ENCODE measurements at regions not wholly inside any gene's neighbourhood (a gene's known extent, or its start where the extent isn't known, plus 50 kb on each side); places are given as distances from the start of the nearest gene placed in this dataset.
"Not testable (repeated sequence)": the region's sequence is repeated elsewhere in the genome, so short reads cannot be mapped to it uniquely, and the experiment has no call there.

DNA sequence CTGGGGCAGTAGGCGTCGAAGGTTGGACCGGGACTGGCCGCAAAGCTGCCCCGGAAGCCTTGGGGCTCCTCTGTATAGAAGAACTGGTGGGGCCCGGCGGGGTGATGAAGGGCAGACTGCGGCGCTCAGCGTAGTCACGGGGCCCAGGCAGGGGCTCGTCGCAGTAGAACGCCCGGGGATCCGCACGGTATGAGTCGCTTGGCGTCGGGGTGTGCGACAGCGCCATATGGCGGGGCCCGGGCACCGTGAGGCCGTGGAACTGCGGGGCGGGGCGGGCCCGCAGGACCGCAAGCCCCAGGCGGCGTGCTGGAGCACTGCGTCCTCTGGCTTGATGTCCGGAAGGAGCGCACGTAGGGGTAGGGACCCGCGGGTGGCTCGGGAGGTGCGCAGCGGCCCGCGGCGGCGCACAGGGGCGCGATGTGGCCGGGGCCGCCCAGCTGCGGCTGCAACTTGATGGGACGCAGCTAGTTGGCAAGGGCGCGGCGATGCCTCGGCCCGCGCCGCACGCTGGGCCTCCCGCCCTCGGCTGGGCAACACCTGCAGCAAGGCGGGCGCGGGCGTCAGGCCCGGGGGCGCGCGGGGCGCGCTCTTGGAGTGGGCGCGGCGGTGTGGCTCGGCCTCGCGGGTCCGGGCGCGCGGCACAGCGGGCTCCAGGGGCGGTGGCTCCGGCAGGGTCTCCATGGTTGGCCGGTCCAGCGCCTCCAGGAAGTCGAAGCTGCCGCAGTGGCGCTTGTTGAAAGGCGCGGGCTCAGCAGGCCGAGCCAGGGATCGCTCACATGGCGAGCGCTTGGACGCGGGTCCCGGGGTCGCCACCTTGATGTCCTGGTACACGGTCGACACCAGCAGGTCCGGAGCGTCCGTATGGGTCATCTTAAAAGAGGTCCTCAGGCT, 251.4 kb downstream of the ANKRD30B start:
- Histone ChIP-seq H3K9me2 (ENCODE audit: insufficient read depth, low read length) (no peaks in the 10 kb centered on the region), H4K20me1 (ENCODE audit: insufficient read depth, low read length) (no peaks in the 10 kb centered on the region), H3K4me2 (ENCODE audit: low read length) (no peak overlapping the region), H3K4me3 (ENCODE audit: low read depth, low read length, poor library complexity, severe bottlenecking) (no peak overlapping the region), H2AFZ (ENCODE audit: low read length) (no peak overlapping the region), H3K27ac (ENCODE audit: low read depth, low read length, poor library complexity, severe bottlenecking) (no peak overlapping the region), H3K9me3 (ENCODE audit: low read length) (no peaks in the 10 kb centered on the region), H3K36me3 (ENCODE audit: insufficient read depth, low read length) (no peaks in the 10 kb centered on the region), H3K79me2 (ENCODE audit: insufficient read depth, low read depth, low read length) (no peaks in the 10 kb centered on the region), H3K4me1 (ENCODE audit: insufficient read depth, low read length, poor library complexity, severe bottlenecking) (no peaks in the 10 kb centered on the region)
- POLR2A ChIA-PET, result no interaction called here
- TF ChIP-seq EZH2phosphoT487 (IDR thresholded peaks at IDR 0.05; ENCODE audit: borderline replicate concordance, low read depth, low read length), result no peak
- TF ChIP-seq, protein P1, sequence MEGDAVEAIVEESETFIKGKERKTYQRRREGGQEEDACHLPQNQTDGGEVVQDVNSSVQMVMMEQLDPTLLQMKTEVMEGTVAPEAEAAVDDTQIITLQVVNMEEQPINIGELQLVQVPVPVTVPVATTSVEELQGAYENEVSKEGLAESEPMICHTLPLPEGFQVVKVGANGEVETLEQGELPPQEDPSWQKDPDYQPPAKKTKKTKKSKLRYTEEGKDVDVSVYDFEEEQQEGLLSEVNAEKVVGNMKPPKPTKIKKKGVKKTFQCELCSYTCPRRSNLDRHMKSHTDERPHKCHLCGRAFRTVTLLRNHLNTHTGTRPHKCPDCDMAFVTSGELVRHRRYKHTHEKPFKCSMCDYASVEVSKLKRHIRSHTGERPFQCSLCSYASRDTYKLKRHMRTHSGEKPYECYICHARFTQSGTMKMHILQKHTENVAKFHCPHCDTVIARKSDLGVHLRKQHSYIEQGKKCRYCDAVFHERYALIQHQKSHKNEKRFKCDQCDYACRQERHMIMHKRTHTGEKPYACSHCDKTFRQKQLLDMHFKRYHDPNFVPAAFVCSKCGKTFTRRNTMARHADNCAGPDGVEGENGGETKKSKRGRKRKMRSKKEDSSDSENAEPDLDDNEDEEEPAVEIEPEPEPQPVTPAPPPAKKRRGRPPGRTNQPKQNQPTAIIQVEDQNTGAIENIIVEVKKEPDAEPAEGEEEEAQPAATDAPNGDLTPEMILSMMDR (conservative IDR thresholded peaks at IDR 0.05; ENCODE audit: low read length), result no peak
- CTCF ChIA-PET (ENCODE audit: unreplicated experiment), result no interaction called here
- BruUV-seq (replicated peaks), result no TSS peak
- intact Hi-C loops (cut with micrococcal nuclease; ENCODE audit: unreplicated experiment), result no loop called here
- no peak for DNase-seq (ENCODE audit: low spot score)

- H3K9me2 ChIP-seq (ENCODE audit: insufficient read depth, low read length); CTCF ChIA-PET (ENCODE audit: unreplicated experiment); H3K4me2 ChIP-seq (ENCODE audit: low read length); BruUV-seq (replicated peaks); H3K4me3 ChIP-seq (ENCODE audit: low read depth, low read length, poor library complexity, severe bottlenecking); H3K9me3 ChIP-seq (ENCODE audit: low read length); DNase-seq (ENCODE audit: low spot score); H3K36me3 ChIP-seq (ENCODE audit: insufficient read depth, low read length); H4K20me1 ChIP-seq (ENCODE audit: insufficient read depth, low read length); H3K4me1 ChIP-seq (ENCODE audit: insufficient read depth, low read length, poor library complexity, severe bottlenecking); intact Hi-C loops (cut with micrococcal nuclease; ENCODE audit: unreplicated experiment); H3K27ac ChIP-seq (ENCODE audit: low read depth, low read length, poor library complexity, severe bottlenecking); H3K79me2 ChIP-seq (ENCODE audit: insufficient read depth, low read depth, low read length); H2AFZ ChIP-seq (ENCODE audit: low read length); POLR2A ChIA-PET: not testable (repeated sequence)
These were observed 252.4 kb downstream of the ANKRD30B start for GRCh38 chr18:15000119-15001037.

- CTCF ChIA-PET (ENCODE audit: unreplicated experiment); H2AFZ ChIP-seq (ENCODE audit: low read length); H3K27ac ChIP-seq (ENCODE audit: low read depth, low read length, poor library complexity, severe bottlenecking); DNase-seq (ENCODE audit: low spot score); intact Hi-C loops (cut with micrococcal nuclease; ENCODE audit: unreplicated experiment); H3K79me2 ChIP-seq (ENCODE audit: insufficient read depth, low read depth, low read length); H3K9me3 ChIP-seq (ENCODE audit: low read length); H4K20me1 ChIP-seq (ENCODE audit: insufficient read depth, low read length); H3K4me3 ChIP-seq (ENCODE audit: low read depth, low read length, poor library complexity, severe bottlenecking); H3K4me1 ChIP-seq (ENCODE audit: insufficient read depth, low read length, poor library complexity, severe bottlenecking); POLR2A ChIA-PET; H3K36me3 ChIP-seq (ENCODE audit: insufficient read depth, low read length); H3K9me2 ChIP-seq (ENCODE audit: insufficient read depth, low read length); H3K4me2 ChIP-seq (ENCODE audit: low read length); BruUV-seq (replicated peaks): not testable (repeated sequence)
These were observed 253.2 kb downstream of the ANKRD30B start for GRCh38 chr18:15001038-15001794.

DNA sequence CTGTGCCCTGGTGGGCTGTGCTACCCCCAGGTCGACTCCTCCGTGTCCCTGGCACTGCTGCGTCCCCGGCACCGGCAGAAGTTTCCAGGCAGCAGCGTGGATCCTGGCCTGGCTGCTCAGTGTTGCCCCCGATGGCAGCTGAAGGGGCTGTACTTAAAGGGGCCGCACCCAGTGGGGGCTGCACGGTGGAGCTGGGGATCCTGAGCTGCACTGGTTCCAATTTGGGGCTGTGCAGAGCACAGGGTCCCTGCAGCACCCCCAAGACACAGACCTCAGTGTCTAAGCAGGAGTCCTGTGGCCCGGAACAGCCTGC, 253.8 kb downstream of the ANKRD30B start:
- POLR2A ChIA-PET; H3K4me1 ChIP-seq (ENCODE audit: insufficient read depth, low read length, poor library complexity, severe bottlenecking); H3K27ac ChIP-seq (ENCODE audit: low read depth, low read length, poor library complexity, severe bottlenecking); H3K36me3 ChIP-seq (ENCODE audit: insufficient read depth, low read length); H3K9me3 ChIP-seq (ENCODE audit: low read length); intact Hi-C loops (cut with micrococcal nuclease; ENCODE audit: unreplicated experiment); H3K4me2 ChIP-seq (ENCODE audit: low read length); H3K79me2 ChIP-seq (ENCODE audit: insufficient read depth, low read depth, low read length); DNase-seq (ENCODE audit: low spot score); H3K9me2 ChIP-seq (ENCODE audit: insufficient read depth, low read length); CTCF ChIA-PET (ENCODE audit: unreplicated experiment); BruUV-seq (replicated peaks); H4K20me1 ChIP-seq (ENCODE audit: insufficient read depth, low read length); H3K4me3 ChIP-seq (ENCODE audit: low read depth, low read length, poor library complexity, severe bottlenecking); H2AFZ ChIP-seq (ENCODE audit: low read length): not testable (repeated sequence)

DNA sequence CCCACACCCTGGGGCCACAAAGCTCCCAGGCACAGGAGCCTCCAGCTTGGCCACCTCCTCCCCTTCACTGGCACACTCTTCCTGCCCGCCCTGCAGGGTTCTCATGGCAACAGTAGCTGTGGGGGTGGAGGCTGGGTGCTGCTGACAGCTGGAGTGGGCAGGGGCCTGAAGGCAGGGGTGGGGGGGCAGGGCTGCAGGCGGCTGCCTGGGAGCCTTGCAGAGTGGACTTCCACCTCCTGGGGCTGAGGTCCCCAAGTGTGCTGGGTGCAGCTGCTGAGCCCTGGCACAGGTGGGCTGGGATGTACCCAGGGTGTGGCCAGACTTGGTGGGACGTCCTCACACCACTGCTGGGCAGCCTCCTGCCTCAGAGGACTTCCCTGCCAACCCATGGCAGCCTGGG, 254.8 kb downstream of the ANKRD30B start:
- H4K20me1 ChIP-seq (ENCODE audit: insufficient read depth, low read length); intact Hi-C loops (cut with micrococcal nuclease; ENCODE audit: unreplicated experiment); H3K9me3 ChIP-seq (ENCODE audit: low read length); H3K9me2 ChIP-seq (ENCODE audit: insufficient read depth, low read length); H3K27ac ChIP-seq (ENCODE audit: low read depth, low read length, poor library complexity, severe bottlenecking); H3K4me3 ChIP-seq (ENCODE audit: low read depth, low read length, poor library complexity, severe bottlenecking); H3K79me2 ChIP-seq (ENCODE audit: insufficient read depth, low read depth, low read length); H2AFZ ChIP-seq (ENCODE audit: low read length); POLR2A ChIA-PET; H3K4me2 ChIP-seq (ENCODE audit: low read length); H3K4me1 ChIP-seq (ENCODE audit: insufficient read depth, low read length, poor library complexity, severe bottlenecking); CTCF ChIA-PET (ENCODE audit: unreplicated experiment); DNase-seq (ENCODE audit: low spot score); BruUV-seq (replicated peaks); H3K36me3 ChIP-seq (ENCODE audit: insufficient read depth, low read length): not testable (repeated sequence)

Data from OCI-LY7 (cell line).